Neural progenitor cell (in vitro differentiated cells): ENCODE measurements at regions not wholly inside any gene's neighbourhood (a gene's known extent, or its start where the extent isn't known, plus 50 kb on each side); places are given as distances from the start of the nearest gene placed in this dataset.
"Not testable (repeated sequence)": the region's sequence is repeated elsewhere in the genome, so short reads cannot be mapped to it uniquely, and the experiment has no call there.

Experiments used
- EZH2 ChIP-seq: fragments of 200-600 bp; sonication (generic); IDR thresholded peaks from 2 replicates; pipeline ENCODE4 v1.6.1; 2017; ENCODE audit warnings: antibody characterized with exemption, mild to moderate bottlenecking, moderate library complexity
- EZH2phosphoT487 ChIP-seq: fragments of 200-600 bp; sonication (generic); IDR thresholded peaks from 2 replicates; pipeline ENCODE4 v1.6.1; 2017; ENCODE audit warnings: antibody characterized with exemption
- TF ChIP-seq, protein P1 (sequence below): fragments of 200-600 bp; sonication (generic); IDR thresholded peaks from 2 replicates; pipeline ENCODE4 v1.5.1; 2017; ENCODE audit warnings: antibody characterized with exemption, mild to moderate bottlenecking

DNA sequence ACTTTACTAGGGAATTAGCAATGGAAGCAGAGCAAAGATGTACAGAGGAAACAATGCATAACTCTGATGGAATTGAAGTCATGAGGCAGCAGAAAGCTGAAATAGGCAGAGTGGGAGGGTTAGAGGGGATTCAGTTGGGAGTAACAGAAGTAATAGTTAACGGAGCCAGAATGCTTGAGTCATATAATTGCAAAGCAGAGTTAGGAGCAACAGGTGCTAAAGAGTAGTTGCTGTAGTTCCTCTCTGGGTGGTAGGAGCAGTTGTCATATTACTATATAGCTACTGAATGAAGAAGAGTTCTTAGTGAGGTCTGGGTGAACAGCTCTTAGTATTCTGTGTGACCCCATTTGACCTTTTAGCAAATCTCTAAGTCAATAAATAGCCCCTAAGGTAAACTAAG is 592.9 kb upstream of the CHD1 start:
- TF ChIP-seq, protein P1, sequence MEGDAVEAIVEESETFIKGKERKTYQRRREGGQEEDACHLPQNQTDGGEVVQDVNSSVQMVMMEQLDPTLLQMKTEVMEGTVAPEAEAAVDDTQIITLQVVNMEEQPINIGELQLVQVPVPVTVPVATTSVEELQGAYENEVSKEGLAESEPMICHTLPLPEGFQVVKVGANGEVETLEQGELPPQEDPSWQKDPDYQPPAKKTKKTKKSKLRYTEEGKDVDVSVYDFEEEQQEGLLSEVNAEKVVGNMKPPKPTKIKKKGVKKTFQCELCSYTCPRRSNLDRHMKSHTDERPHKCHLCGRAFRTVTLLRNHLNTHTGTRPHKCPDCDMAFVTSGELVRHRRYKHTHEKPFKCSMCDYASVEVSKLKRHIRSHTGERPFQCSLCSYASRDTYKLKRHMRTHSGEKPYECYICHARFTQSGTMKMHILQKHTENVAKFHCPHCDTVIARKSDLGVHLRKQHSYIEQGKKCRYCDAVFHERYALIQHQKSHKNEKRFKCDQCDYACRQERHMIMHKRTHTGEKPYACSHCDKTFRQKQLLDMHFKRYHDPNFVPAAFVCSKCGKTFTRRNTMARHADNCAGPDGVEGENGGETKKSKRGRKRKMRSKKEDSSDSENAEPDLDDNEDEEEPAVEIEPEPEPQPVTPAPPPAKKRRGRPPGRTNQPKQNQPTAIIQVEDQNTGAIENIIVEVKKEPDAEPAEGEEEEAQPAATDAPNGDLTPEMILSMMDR: not testable (repeated sequence)
- TF ChIP-seq EZH2, EZH2phosphoT487: not testable (repeated sequence)
